ENCODE measurements at regions not wholly inside any gene's neighbourhood (a gene's known extent, or its start where the extent isn't known, plus 50 kb on each side); places are given as distances from the start of the nearest gene placed in this dataset.
"Not testable (repeated sequence)": the region's sequence is repeated elsewhere in the genome, so short reads cannot be mapped to it uniquely, and the experiment has no call there.

DNA sequence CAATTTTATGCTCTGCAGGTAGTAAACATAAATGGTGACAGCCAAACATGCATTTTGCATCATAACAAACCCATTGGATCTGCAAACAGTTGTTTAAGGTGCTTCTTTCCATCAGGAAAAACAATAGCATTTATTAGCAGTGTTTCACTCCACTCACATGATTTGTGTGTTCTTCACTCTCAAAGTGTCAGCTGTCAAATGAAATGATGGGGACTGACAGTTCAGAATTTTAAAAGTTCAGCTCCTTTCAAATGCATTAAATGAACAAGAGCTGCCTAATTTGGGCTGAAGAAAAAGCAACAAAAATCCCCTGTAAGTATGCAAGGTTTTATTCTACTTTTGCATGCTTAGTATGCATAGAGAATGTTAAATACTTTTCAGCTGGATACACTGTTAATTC, 145.2 kb upstream of the CDIN1 start:
- no peak for DNase-seq

DNA sequence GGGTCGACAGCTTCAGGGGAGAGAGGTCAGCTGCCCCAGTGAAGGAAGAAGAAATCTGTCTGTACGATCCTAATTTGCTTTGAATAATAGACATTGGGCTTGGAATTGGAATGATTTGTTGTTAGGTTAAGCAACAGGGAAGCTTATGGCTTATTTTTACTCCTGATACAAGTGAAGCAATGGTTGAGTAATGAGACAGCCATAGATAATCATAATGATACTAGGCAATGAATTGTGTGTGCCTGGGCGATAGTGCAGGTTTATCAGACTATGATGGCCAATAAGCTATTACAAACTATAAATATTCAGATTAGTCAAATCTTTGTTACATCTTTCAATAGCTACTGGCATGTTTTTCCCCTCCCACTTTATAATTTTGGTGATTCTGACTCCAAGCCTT, 140.9 kb upstream of the CDIN1 start:
- DNase-seq = no peak

DNA sequence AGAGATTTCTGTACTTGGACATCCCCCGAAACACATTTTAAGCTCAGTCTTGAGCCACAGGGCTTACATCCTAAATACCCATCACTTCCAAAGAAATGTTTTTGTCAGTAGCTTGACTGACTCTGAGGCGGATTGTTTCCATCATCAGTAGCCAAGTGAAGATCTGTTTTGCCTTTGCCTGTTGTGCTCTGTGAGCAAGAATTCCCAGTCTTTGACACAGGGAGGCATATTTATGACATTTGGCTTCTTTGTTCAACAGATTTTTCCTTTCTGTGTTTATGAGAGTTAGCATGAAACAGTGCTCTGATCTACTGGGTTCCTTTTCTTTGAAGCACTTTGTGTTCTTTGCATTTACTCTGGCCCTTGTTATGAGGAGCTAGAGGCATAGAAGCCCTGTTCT, 132.1 kb upstream of the CDIN1 start:
- no peak for DNase-seq

DNA sequence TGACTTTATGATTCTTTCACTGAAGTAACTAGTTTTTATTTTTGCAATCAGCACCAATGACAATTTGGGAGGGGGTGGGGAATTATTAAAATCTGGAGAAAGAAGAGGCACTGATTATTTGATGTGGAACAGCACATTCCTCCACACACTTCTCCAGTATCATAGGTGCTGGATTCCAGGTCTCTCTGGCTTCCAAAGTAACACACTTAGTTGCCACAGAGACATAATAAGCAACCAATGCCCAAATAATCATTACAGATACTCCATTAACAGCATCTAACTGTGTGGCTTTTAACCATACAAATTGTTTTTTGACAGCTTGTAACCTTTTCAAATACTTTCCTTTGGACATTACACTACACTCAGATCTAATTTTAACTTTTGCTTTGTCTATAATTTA, 131.0 kb upstream of the CDIN1 start:
- DNase-seq = no peak

DNA sequence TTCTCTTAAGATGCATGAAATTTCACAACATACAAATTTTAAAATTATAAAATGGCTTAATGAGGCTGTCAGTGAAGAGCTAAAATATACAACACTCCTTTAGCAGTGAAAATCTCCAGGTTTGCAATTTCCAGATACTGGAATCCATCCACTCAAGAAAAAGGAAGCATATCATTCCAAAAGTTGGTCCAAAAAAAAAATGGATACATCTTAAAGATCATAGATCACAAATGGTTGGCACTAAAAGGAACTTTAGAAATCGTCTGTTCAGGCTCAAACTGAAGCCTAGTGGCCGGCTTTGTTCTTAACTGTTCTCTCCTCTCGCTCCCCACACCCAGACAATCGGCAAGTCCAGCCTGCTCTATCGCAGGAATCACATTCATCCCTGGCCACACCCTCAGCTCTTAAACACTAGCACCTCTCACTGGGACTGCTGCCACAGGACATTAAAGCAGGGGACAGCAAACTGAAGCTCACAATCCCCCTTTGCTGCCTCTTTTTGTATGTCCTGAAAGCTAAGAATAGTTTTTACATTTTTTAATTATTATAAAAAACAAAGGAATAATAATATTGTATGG, 130.3 kb upstream of the CDIN1 start:
- no peak for DNase-seq

- DNase-seq = no peak
Observed at GRCh38 chr15:36449662-36450145, 129.7 kb upstream of the CDIN1 start.

- DNase-seq = not testable (repeated sequence)
Observed at GRCh38 chr15:36454244-36454643, 125.2 kb upstream of the CDIN1 start.

- DNase-seq = no peak
Observed at GRCh38 chr15:36458411-36458810, 121.0 kb upstream of the CDIN1 start.

DNA sequence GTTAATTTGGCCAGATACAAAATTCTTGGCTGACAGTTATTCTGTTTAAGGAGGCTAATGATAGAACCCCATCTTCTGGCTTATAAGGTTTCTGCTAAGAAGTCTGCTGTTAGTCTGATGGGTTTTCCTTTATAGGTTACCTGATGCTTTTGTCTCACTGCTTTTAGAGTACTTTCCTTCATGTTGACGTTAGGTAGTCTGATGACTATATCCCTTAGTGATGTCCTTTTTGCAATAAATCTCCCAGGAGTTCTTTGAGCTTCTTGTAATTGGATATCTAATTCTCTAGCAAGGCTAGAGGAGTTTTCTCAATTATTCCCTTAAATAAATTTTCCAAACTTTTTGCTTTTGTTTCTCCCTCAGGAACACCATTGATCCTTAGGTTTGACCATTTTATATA, 114.1 kb upstream of the CDIN1 start:
- DNase-seq = no peak

DNA sequence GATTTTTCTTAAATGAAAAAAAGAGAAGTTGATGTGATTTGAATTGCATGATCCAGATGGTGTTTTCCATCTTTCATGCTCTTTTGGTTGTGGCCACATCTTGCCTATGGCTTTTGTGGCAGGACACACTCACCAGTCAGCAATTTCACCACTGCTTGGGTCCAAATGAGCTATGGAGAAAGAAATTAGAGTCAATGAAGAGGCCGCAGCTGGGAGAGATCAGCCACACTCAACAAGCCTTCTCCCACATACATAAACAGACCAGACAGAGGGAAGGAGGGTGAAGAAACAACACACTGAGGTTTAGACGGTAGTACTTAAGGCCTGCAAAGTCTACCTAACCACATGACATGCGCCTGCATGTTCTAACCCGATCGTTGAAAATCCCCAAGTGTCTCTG, 110.7 kb upstream of the CDIN1 start:
- DNase-seq = no peak

DNA sequence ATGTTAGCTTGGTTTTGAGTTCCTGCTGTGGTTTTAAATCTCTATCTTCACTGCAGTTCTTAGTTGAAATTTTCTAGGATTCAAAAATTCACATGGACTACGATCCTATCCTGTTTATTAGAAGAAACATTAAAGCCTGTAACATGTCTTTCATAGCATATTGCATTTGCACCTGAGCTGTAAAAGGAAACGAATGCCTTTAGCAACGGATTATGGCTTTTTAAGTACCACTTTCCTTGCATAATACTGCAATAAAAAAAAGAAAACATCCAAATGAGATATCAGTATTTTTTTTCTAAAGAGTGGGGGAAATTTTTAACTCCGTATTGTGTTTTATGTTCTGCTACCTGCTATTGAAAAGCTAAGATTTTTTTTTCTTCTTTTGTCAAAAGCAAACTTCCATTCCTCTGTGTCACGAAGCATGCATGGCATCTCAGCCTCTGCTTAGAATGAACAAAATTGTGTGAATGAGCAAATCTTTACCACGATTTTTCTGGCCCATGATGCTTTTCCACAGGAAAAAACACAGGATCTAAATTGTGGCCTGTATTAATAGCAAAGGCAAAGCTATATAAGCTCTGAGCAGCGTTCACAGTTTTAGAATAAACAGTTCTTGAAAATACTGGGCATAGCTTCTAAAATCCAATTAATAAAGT, 110.0 kb upstream of the CDIN1 start:
- no peak for DNase-seq

DNA sequence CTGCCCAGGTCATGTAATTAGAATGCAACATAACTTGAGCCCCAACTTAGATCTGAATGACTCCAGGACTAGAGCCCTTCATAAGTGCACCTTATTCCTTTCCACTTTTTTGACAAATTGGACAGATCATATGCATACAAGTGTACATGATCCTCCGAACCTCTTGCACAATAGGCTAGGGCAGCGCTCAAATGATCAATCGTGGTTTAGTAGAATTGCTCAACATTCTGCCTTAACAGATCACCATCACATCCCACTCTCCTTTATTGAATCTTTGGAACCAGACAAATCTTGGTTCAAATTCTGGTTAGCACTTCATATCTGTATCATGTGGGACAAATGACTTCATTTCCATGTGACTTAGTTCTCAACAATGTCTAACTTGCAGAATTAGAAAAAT, 106.8 kb upstream of the CDIN1 start:
- no peak for DNase-seq

DNA sequence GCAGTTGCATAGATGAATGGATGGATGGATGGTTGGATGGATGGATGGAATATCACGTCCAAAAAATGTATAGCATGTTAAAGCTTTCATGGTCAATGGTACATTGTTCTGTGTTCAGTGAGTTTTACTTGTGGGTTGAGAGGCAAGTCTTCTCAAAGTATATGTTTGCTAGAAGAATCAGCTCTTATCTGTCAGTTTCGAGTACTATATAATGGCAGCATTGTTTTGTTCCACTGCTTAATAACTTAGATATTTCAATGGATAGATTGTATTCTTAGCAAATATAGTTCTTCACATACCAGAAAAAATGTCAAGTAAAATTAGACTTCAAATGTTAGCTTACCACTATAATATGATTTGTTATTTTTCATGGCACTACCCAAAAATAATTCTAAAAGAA, 100.9 kb upstream of the CDIN1 start:
- no peak for DNase-seq

GRCh38 chr15:36479200-36479896, 100.1 kb upstream of the CDIN1 start:
- DNase-seq = no peak

- DNase-seq = no peak
Observed at GRCh38 chr15:36481156-36481555, 98.3 kb upstream of the CDIN1 start.

DNA sequence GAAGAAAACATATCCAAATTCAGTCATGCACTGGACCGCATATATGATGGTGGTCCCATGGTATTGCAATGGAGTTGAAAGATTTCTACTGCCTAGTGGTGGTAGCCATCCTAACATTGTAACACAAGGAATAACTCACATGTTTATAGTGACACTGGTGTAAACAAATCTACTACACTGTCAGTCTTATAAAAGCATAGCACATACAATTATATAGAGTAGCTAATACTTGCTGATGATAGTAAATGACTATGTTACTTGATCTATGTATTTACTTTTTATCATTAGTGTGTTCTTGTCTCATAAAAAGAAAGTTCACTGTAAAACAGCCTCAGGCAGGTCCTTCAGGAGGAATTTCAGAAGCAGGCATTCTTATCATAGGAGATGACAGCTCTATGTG, 96.0 kb upstream of the CDIN1 start:
- no peak for DNase-seq

DNA sequence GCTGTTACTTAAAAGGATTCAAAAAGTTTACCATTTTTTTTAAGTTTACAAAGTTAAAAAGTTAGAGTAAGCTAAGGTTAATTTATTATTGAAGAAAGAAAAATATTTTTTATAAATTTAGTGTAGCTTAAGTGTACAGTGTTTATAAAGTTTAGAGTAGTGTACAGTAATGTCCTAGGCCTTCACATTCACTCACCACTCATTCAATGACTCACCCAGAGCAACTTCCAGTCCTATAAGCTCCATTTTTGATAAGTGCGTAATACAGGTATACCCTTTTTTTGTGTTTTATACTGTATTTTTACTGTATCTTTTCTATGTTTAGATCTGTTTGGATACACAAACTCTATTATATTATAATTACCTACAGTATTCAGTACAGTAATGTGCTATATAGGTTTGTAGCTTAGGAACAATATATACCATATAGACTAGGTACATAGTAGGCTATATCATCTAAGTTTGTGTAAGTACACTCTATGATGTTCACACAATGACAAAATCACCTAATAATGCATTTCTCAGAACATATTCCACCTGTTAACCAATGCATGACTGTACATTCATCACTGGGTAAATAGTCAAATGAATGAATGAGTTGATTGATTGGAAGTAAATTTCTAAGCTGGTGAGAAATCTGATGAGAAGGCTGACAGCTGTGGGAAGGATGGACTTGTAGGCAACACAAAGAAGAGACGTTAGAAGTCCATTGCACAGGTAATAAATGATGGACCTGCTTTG, 95.2 kb upstream of the CDIN1 start:
- DNase-seq = no peak

- no peak for DNase-seq
Observed at GRCh38 chr15:36491912-36492311, 87.5 kb upstream of the CDIN1 start.

DNA sequence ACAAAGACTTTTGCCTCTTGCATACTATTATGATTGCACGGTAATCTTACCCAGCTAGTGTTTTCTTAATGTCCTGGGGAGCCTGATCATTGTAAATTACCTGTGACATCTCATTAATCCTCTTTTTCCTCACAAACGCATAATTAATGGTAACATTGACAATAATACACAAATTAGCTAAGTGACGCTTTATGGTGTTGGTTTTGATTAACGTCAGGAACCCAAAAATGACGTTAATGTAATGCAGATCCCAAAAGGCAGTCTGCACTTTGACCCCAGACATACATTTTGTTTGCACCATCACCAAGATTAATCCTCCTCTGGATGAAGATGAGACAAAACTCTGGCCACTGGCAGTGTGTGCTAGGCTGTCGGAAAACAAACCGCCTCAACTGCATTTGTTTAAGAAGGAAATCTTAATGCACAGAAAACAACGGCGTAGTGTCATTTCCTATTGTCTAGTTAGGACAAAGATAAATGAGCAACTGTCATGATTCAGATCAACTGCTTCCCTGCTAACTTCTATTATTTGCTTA, 83.9 kb upstream of the CDIN1 start:
- no peak for DNase-seq

DNA sequence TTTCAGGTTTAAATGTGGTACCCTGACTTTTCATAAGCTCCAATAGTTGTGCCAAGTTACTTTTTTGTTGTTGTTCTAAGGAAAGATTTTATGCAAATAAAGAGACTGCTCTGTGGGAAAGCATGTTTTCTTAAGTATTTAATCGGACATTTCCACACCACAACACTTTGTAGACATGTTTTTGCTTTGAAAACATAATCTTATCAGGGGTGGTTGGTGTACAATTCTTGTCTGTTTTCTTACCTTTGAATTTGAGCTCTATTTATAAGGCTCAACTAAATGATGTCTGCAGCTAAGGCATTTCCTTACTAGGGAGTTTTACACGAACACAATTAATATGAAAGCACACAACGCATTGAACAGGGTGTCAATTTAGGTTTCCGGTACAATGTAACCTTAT, 81.5 kb upstream of the CDIN1 start:
- DNase-seq = no peak

DNA sequence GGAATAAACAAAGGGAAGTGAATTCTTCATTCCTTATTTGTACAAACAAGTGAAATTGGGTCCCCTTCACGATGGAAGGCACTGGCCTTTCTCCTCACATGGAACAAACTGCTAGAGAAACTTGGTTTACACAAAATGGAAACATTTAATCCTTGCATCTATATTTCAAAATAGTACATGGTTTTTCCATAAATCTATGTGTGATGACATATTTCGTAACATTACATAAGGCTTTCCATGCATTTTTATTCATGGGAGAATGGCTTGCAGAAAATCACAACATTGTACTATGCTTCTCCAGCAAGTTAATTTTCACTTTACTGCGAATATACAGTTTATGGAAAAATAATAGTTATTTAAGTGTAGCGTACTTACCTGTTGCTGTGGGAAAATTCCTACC, 81.0 kb upstream of the CDIN1 start:
- no peak for DNase-seq

DNA sequence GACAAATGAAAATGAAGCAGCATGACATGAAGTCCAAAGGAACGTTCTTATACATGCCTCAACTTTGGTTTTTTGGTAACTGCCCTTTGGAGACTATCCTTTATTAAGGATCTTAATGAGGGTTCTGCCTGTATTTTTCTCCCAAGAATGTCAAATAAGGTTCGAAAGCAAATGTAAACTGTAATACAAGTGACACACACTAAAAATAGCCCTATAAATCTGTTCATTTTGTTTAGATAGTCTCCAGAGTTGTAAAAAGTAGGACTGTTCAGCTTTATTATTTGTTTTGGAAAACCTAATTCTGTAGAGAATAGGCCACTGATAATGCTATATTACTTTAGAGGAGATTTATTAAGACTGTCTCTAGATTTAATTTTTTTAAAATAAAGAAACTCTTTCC, 80.5 kb upstream of the CDIN1 start:
- DNase-seq = no peak

Measured in CD4-positive, alpha-beta T cell treated with Interleukin-12 subunit alpha and Interleukin-12 subunit beta, for 1 hour (primary cell).